HG03064 (cell line): ENCODE measurements at regions not wholly inside any gene's neighbourhood (a gene's known extent, or its start where the extent isn't known, plus 50 kb on each side); places are given as distances from the start of the nearest gene placed in this dataset.

Source experiments
- ATAC-seq: cut with Tn5 transposase; IDR thresholded peaks from one replicate; pipeline ENCODE4 v1.9.1; 2021; ENCODE audit warnings: low read depth; ENCODE audit not compliant: unreplicated experiment

DNA sequence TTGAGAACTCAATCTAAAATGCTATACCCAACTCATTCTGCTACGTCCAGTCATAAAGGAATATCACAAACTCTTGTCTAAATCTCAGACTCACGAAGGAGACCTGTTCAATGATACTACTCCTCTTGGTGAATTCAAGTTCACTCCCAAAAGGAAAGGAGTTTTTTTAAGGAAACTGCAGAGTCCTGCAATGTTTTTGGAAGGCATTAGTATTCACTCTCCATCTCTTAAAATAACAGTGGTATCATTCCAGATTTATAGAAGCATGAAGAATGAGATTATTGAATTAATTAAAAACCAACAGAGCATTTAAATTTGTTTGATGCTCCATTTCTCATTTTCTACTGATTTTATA is 73.4 kb downstream of the FOXD1 start:
- ATAC-seq, result no peak

DNA sequence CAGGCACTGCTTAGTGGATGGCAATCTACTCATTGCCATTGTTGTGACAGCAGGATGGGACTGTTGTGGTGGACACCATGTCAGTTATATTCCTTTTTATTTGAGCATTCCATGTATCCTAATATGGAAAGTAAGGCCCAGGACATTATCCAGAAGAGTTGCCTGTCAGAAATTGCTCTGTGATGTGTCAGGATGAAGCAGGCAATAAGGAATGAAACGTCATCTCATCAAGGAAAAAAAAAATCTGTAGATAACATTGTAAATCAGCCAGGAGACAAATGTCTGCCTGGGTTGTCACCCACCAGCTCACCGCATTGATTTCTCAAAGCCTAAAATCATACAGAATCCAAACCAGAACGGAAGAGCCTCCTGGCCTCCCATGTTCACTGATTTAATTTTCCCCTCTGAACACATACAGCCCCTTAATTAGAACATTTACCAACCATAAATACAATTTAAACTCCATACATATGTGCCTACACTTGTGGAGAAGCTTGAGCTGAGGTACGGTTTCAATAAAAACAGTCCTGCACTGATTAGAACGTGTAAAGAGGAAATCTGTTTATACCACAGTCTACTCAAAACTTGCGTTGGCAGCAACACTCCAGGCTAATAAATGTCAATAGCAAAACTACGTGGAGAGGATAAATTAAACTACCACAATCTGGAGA is 73.9 kb downstream of the FOXD1 start:
- no peak for ATAC-seq

DNA sequence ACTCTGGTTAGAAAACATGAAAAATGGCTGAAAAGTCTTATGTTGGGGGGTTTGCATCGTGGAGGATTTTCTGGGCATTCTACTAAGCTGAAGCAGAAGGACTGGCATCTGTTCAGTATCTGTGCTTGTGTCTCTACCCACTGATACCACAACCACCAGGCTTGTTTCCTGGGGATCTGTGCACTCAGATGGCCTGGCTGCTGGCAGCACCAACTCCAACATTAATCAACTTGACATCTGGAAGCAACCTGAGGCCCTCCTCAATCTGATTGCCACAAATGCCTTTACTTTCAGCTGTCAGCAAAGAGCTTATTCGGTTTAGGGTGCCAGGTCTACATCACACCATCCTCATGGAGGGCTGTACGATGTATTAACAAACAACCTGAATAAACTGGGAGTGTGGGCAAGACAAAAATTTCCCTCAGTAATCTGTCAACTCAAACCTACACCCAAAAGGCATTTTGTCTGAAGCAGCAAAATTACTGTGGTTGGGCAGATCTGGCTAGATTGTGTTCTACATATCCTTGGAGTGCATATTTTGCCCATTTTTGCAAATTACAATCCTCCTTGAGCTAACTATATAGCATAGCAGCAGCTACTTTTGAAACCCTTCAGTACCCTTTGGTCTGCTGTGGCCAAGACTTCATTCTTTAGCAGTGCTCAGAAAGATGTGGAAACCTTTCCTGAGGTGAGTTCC is 74.6 kb downstream of the FOXD1 start:
- no peak for ATAC-seq

DNA sequence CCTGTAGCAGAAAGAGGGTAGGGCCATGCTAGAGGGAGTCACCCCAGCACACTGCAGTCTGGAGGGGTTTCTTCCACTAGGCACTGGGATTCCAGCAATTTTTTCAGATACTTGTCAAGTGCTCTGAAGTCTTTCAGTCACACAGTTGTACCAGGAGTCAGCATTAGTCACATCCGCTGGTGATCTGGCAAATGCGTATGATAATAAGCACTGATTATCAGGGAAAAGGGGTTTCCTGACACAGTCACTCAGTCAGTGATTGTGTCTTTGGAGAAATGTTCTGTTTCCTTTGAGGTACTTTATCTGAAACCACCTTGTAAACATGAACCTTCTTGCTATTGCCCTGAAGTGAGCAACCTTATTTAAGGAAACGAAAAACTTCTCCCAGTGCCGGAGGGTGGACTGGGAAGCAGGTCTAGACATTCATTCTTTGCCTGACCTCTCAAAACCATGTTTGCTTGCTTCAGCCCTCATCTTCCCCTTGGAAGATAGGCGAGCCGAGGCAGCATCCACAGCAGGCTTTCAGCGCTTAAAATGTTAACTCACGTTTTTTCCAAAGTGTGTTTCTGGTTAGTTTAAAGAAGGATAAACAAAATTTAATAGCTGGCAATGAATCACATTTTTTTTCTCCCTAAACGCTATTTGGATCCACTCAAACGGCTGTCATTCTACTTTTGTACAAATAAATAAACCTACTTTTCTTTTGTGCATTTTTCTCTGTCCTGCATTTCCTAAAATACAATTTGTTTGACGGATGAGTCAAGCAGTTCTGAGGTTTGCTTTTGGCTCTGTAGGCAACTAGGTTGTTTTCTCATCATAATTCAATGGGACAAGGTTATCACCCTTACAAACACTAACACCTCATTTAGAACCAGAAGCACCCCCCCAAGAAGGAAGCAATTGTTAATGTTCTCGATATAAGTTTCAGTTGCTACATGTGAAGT is 77.7 kb downstream of the FOXD1 start:
- no peak for ATAC-seq

DNA sequence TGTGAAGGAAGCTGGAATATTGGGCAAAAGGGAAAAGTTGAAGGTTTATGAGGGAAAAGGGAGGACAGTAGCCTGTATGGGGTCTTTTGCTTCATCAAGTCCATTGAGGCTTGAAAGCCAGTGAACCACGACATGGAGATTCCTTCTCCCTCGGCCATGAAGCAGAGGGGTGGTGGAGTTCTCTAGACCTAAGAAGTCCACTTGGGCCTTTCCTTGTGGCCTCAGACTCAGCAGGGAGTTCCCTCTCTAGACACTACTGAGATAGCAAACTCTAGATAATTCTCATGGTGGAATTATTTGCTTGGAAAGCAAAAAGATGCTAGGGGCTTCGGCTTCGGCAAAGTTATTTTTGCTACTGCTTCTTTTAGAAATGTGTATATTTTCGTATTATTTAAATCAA is 78.5 kb downstream of the FOXD1 start:
- no peak for ATAC-seq

DNA sequence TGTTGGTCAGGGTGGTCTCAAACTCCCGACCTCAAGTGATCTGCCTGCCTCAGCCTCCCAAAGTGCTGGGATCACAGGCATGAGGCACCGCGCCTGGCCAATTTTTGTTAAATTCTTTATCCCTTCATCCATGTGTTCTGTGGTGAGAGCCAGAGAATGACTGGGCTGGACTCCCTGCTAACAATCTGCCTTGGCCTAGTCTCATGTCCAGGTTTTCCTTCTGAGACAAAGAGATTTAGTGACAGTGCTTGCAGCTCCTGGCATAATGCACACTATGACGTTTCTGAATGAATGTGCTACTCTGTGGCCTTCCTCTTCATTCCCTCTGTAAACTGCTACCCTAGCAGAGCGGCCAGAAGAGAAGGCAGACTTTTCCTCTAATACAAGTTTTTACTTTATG is 79.3 kb downstream of the FOXD1 start:
- ATAC-seq, result no peak

DNA sequence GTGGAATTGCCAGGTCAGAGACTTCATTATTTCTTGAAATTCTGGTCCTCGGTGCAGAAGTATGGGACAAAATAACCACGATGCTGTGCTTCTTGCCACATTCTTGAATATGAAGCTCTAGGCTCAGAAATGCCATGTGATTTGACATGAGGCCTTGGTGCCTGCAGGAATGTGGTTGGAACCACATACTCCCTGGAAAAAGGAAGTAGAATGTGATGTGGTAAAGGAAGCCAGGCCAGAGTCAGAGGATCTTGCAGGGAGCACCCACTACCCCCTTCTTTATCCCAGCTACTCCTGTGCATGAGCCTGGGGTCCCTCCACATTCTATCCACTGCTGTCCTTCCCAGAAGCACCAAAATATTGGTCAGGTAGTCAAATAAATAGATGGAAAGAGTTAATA is 80.9 kb downstream of the FOXD1 start:
- no peak for ATAC-seq

DNA sequence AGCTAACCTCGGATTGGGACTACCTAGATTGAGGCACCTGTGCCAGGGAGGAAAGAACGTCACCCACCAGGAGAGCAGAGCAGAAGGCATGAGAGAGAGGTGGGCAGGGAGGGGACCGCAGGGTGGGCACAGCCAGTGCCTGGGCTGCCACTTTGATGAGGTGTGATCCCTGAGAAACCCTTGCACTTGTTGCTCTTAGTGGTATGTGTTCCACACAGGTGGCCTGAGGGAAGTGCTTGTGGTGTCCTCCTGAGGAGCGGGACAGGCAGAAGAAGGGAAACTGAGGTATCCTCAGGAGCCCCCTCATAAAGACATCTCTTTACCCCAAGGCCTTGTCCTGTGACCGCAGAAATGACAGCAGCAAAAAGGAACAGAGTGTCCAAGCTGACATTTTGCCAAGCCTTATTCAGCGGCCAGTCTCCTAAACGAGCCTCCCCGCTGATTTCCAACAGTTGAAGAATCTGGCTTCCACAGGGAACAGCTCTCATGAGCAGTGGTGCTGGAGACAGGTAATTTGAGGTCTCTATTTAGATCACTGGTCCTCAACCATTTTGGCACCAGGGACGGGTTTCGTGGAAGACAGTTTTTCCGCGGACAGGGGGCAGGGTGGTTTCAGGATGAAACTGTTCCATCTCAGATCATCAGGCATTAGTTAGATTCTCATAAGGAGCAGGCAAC is 82.4 kb downstream of the FOXD1 start:
- ATAC-seq, result no peak

DNA sequence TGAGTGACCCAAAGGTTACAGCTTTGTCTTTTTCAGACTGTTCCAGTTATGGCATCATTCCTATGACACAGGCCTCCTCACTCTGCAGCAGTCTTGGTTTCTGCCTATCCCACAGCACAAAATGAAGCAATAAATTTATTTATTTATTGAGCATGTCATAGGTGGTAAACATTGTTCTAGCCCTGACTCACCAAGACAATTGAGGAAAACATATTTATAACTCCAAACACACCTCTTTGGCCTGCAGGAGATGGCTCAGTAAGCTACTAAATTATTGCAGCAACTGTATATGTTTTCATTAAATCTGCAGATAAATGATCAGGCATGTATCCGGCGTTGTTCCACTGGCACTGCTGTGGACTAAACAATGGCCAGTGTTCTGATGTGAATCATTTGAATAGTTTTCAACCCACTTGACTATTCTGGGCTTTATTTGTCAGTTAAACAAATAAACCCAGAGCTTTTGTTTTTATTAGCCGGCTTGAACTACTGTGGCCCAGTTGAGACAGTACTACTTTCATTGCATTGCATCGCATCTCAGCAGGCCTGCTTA is 83.2 kb downstream of the FOXD1 start:
- no peak for ATAC-seq

DNA sequence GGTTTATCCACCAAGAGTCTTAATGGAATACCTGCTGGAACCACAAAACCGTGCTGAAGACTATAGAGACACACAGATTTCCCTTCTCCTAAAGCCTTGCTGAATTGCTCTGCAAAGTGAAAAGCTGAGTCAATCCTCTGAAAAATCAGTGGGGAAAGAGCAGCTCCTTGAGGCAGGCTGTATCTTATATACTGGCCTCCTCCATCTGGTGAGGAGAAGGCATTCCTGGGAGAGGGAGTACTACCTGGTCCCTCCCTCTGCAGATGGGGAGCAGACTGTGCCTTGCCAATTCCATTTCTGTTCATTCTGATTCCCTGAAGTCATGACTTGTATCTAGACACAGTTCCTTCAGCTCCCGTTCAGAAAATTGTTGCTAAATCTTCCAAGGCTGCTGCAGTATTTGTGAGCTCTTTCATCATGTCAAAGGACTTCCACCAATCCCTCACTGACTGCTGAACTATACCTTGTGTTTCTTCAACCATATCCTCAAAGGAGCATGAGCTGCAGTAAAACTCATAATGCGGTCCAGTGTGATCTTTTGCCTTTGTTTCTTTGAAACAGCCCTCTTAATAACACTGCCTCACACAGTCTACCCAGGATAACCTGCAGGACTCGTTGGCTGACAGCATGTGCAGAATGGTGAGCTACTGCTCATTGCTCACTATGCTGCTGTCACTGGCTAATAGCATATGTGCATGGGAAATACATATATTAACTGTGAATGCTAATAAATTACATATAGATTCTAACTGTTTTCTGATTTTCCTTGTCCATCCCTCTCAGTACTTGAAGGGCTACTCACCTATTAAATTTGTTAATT is 84.5 kb downstream of the FOXD1 start:
- no peak for ATAC-seq

DNA sequence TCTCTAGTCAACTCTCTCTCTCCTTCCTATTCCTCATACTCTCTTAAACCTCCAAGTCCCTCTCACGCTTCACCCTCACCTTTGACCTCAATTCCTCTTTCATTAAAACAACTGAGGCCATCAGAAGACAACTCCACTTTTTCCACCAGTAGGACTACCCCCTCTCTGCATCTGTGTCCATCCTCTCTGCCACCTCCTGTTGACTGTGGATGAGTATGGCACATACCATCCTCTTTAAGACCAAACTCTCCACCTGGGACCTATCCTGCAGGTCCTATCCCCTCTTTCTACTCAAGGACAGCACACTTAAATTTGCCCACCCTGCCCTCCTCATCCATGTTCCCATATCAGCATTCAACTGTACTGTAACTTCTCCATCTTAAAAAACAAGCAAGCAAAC is 89.2 kb downstream of the FOXD1 start:
- ATAC-seq, result no peak

DNA sequence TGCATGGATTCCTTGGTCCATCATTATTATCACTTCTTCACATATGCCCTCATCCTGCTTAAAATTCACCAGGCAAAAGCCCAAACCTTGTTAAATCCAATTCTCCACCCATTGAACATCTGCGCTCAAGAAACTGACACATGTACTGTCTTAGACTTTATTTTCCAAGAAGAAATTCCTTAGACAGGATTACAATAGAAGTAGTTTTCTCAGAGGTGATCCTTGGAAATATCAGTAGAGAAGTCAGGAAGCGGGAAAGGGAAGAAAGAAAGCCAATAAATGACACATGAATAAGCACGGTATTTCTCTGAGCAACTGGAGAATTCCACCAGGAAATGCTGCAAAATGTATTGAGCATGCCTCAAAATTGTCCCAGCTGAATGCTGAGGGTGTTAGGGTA is 90.2 kb downstream of the FOXD1 start:
- ATAC-seq, result no peak

DNA sequence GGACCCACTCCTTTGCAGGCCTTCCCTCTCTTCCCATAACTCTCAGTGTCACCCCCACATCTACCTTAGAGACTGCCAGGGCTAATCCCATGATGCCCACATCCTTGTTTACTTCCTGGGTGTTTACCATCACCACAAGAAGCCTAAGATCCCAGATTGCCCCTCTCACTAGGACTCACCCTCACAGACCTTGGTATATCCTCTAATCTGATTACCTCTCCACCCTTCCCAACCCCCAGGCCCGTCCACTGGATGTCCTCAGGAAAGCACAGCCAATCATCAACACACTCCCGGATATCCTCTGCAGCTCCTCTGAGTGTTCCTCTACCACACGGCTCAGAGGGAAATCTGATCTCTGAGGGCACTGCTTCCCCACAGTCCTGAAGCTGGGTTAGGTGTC is 91.0 kb downstream of the FOXD1 start:
- no peak for ATAC-seq

DNA sequence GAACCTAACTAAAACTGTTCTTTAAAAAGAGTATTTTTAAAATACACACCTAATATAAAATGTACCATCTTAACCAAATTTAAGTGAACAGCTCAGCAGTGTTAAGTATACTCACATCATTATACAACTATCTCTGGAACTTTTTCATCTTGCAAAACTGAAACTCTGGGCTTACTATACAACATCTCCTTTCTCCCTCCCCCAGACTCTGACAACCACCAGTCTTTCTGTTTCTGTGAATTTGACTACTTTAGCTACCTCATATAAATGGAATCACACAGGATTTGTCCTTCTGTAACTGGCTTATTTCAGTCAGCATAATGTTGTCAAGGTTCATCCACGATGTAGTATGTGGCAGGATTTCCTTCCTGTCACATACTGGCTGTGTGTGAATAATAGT is 93.5 kb downstream of the FOXD1 start:
- ATAC-seq, result no peak

DNA sequence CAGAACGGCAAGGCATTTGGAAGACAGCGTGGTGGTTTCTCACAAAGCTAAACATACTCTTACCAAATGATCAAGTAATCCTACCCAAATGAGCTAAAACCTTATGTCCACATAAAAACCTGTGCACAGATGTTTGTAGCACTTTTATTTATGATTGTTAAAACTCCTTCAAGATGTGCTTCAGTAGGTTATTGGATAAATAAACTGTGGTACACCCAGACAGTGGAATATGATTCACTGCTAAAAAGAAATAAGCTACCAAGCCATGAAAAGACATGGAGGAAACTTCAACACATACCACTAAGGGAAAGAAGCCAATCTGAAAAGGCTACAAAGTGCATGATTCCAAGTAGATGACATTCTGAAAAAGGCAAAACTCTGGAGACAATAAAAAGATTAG is 94.2 kb downstream of the FOXD1 start:
- ATAC-seq, result no peak

DNA sequence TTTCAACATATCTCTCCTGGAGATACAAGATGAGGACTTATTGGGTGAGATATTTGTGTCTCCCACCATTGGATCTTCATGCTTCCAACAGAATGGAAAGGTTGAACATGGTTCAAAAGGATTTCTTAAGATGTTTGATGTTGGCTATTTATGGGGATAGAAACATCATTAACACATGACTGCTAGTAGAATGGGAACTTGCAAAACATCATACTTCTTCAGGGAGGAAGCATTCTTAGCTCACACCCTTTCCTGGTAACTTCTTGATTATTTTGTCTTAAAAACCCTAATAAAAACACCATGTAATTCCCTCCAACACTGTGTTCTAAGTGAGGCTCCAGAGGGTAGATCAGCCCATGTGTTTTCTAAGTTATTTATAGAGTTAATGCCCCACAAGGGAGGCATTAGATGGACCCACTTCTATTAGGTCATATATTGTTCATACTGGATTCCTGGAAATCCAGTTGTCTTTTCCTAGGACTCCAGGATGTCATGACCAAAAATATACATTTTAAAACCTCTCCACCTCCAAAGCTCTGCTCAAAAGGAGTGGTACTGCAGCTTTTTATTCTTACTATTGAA is 95.8 kb downstream of the FOXD1 start:
- no peak for ATAC-seq

DNA sequence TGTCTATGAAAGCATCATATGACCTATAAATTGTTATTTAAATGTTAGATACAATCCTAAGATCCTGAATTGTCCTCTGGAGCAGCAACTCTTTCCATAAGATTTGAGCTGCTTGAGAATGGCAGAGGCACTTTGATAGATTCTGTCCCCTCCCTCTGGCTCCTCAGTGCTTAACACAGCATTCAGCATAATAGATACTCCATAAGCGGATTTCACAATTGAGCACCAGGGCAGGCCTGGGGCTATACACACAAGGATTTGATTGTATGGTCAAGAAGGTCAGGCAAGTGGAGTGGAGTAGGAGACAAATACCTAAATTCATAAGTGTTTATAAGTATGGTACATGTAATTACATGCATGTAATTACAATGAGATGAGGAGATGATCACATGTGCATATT is 96.3 kb downstream of the FOXD1 start:
- ATAC-seq, result no peak

DNA sequence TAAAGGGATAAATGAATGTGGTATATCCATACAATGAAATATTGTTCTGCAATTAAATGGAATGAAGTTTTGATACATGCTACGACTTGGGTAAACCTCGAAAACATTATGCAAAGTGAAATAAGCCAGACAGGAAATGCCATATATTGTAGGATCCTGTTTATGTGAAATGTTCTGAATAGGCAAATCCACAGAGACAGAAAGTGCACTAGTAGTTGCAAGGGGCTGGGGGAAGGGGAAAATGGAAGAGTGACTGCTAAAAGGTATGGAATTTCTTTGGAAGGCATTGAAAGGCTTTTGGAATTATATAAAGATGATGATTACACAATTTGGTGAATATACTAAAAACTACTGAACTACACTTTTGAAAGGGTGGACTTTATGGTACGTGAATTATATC is 97.0 kb downstream of the FOXD1 start:
- ATAC-seq, result no peak

DNA sequence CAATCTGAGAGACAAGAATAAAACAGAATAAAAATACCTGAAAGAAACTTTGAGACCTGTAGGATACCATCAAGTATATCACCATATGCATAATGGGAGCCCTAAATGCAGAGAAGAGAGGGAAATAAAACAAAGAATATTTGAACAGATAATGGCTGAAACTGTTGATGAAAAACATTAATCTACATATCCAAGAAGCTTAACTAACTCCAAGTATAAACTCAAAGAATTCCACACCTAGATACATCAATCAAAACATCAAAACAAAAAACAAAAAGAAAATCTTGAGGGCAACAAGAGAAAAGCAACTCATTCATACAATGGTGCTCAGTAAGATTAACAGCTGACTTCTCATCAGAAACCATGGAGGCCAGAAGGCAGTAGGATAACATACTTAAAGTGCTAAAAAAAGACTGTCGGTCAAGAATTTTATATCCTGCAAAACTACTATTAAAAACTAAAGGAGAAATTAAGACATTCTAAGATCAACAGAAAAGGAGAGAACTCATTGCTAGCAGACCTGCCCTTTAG is 101.6 kb downstream of the FOXD1 start:
- no peak for ATAC-seq
